GM23338 (cell line): ENCODE measurements at regions not wholly inside any gene's neighbourhood (a gene's known extent, or its start where the extent isn't known, plus 50 kb on each side); places are given as distances from the start of the nearest gene placed in this dataset.

Experiments
- ATAC-seq: fragments of 200-7000 bp; cut with Tn5 transposase; 3 replicates; pipeline ENCODE4 v1.9.1; 2020
- DNase-seq: peaks from one replicate; pipeline ENCODE4 v3.0.0-alpha.2; 2015; ENCODE audit warnings: low spot score
- H2AFZ ChIP-seq: fragments of 200-600 bp; sonication (generic); 2 replicates; pipeline ENCODE4 v1.8.0; 2016; ENCODE audit warnings: antibody characterized with exemption, mild to moderate bottlenecking, moderate library complexity
- H3F3A ChIP-seq: fragments of 200-600 bp; sonication (generic); replicated peaks from 2 replicates; pipeline ENCODE4 v1.8.0; 2017; ENCODE audit warnings: antibody characterized with exemption, mixed run types, low read depth
- H3K27ac ChIP-seq: fragments of 200-600 bp; sonication (generic); 2 replicates; pipeline ENCODE4 v1.6.1; 2016; ENCODE audit warnings: low read depth
- H3K27me3 ChIP-seq: fragments of 200-600 bp; sonication (generic); 2 replicates; pipeline ENCODE4 v1.8.0; 2016; ENCODE audit warnings: mild to moderate bottlenecking, mixed run types, moderate library complexity; ENCODE audit not compliant: insufficient read depth
- H3K36me3 ChIP-seq: fragments of 200-600 bp; sonication (generic); 2 replicates; pipeline ENCODE4 v1.8.0; 2016; ENCODE audit warnings: mild to moderate bottlenecking; ENCODE audit not compliant: insufficient read depth
- H3K4me1 ChIP-seq: fragments of 200-600 bp; sonication (generic); 2 replicates; pipeline ENCODE4 v1.8.0; 2016; ENCODE audit warnings: mild to moderate bottlenecking, moderate library complexity; ENCODE audit not compliant: insufficient read depth
- H3K4me2 ChIP-seq: fragments of 200-600 bp; sonication (generic); 2 replicates; pipeline ENCODE4 v1.7.1; 2017; ENCODE audit warnings: mixed run types
- H3K4me3 ChIP-seq: fragments of 200-600 bp; sonication (generic); 2 replicates; pipeline ENCODE4 v1.6.1; 2016; ENCODE audit warnings: mixed run types
- H3K79me2 ChIP-seq: fragments of 200-600 bp; sonication (generic); replicated peaks from 2 replicates; pipeline ENCODE4 v1.8.0; 2017; ENCODE audit warnings: mild to moderate bottlenecking; ENCODE audit not compliant: insufficient read depth
- H3K9me2 ChIP-seq: fragments of 200-600 bp; sonication (generic); 2 replicates; pipeline ENCODE4 v1.8.0; 2017; ENCODE audit not compliant: insufficient read depth
- H4K20me1 ChIP-seq: fragments of 200-600 bp; sonication (generic); replicated peaks from 2 replicates; pipeline ENCODE4 v1.8.0; 2017; ENCODE audit warnings: mild to moderate bottlenecking; ENCODE audit not compliant: insufficient read depth
- H3K27ac Mint-ChIP-seq: 2 replicates; pipeline ENCODE4 v1.8.0; 2020; ENCODE audit warnings: inconsistent platforms, mild to moderate bottlenecking, moderate library complexity, mixed read lengths
- H3K27me3 Mint-ChIP-seq: 3 replicates; pipeline ENCODE4 v1.8.0; 2022; ENCODE audit warnings: low read depth, mild to moderate bottlenecking, moderate library complexity, mixed read lengths, inconsistent platforms; ENCODE audit not compliant: insufficient read depth, poor library complexity
- H3K36me3 Mint-ChIP-seq: 3 replicates; pipeline ENCODE4 v1.8.0; 2021; ENCODE audit warnings: low read depth, mild to moderate bottlenecking, inconsistent platforms, moderate library complexity, mixed read lengths
- H3K4me1 Mint-ChIP-seq: 3 replicates; pipeline ENCODE4 v1.8.0; 2020; ENCODE audit warnings: mild to moderate bottlenecking, inconsistent platforms, mixed read lengths
- H3K4me3 Mint-ChIP-seq: 3 replicates; pipeline ENCODE4 v1.8.0; 2021; ENCODE audit warnings: moderate library complexity, mild to moderate bottlenecking, inconsistent platforms, mixed read lengths
- H3K9me3 Mint-ChIP-seq: 3 replicates; pipeline ENCODE4 v1.8.0; 2020; ENCODE audit warnings: moderate library complexity, mild to moderate bottlenecking, inconsistent platforms, mixed read lengths
- CREB1 ChIP-seq: fragments of 250-450 bp; sonication (Bioruptor Pico); IDR thresholded peaks from 2 replicates; pipeline ENCODE4 v1.5.0; 2020; ENCODE audit warnings: low read depth, mild to moderate bottlenecking, moderate library complexity
- EZH2 ChIP-seq: fragments of 200-600 bp; sonication (generic); IDR thresholded peaks from one replicate; pipeline ENCODE4 v1.8.0; 2017; ENCODE audit warnings: antibody characterized with exemption, mild to moderate bottlenecking, low read depth; ENCODE audit not compliant: unreplicated experiment
- EZH2phosphoT487 ChIP-seq: fragments of 200-600 bp; sonication (generic); IDR thresholded peaks from one replicate; pipeline ENCODE4 v1.8.1; 2018; ENCODE audit warnings: antibody characterized with exemption; ENCODE audit not compliant: unreplicated experiment
- JUNB ChIP-seq: IDR thresholded peaks from one replicate; pipeline ENCODE4 v1.6.1; 2016; ENCODE audit warnings: antibody characterized with exemption; ENCODE audit not compliant: unreplicated experiment
- NANOG ChIP-seq: IDR thresholded peaks from 2 replicates; pipeline ENCODE4 v1.6.1; 2016; ENCODE audit warnings: antibody characterized with exemption, borderline replicate concordance
- POLR2AphosphoS5 ChIP-seq: IDR thresholded peaks from 2 replicates; pipeline ENCODE4 v1.6.1; 2016; ENCODE audit warnings: antibody characterized with exemption, low read depth
- REST ChIP-seq: IDR thresholded peaks from one replicate; pipeline ENCODE4 v1.6.1; 2018; ENCODE audit warnings: antibody characterized with exemption; ENCODE audit not compliant: unreplicated experiment
- STAT1 ChIP-seq: IDR thresholded peaks from one replicate; pipeline ENCODE4 v1.6.1; 2016; ENCODE audit warnings: antibody characterized with exemption; ENCODE audit not compliant: unreplicated experiment
- ZNF114 ChIP-seq: fragments of 250-450 bp; sonication (Bioruptor Pico); IDR thresholded peaks from 2 replicates; pipeline ENCODE4 v1.5.0; 2020; ENCODE audit warnings: mild to moderate bottlenecking, moderate library complexity
- ZNF331 ChIP-seq: fragments of 250-450 bp; sonication (Bioruptor Pico); IDR thresholded peaks from 2 replicates; pipeline ENCODE4 v1.5.0; 2020; ENCODE audit warnings: low read depth, mild to moderate bottlenecking, moderate library complexity
- TF ChIP-seq, protein P1 (sequence below): fragments of 250-450 bp; sonication (Bioruptor Pico); IDR thresholded peaks from 2 replicates; pipeline ENCODE4 v1.5.0; 2020; ENCODE audit warnings: mild to moderate bottlenecking, moderate library complexity
- TF ChIP-seq, protein P2 (sequence below), 2 experiments: fragments of 200-600 bp in 1 of 2; sonication (generic) in 1 of 2; conservative IDR thresholded peaks; 2 replicates each; pipeline versions ENCODE4 v1.5.1 to v1.6.1; 2016 to 2017; ENCODE audit warnings: antibody characterized with exemption in 2 of 2, low read depth in 2 of 2, mild to moderate bottlenecking in 2 of 2, moderate library complexity in 1 of 2
- TF ChIP-seq, protein P3 (sequence below): IDR thresholded peaks from 2 replicates; pipeline ENCODE4 v1.6.1; 2016; ENCODE audit warnings: antibody characterized with exemption

- no peak for TF ChIP-seq CREB1
- TF ChIP-seq, protein P1, sequence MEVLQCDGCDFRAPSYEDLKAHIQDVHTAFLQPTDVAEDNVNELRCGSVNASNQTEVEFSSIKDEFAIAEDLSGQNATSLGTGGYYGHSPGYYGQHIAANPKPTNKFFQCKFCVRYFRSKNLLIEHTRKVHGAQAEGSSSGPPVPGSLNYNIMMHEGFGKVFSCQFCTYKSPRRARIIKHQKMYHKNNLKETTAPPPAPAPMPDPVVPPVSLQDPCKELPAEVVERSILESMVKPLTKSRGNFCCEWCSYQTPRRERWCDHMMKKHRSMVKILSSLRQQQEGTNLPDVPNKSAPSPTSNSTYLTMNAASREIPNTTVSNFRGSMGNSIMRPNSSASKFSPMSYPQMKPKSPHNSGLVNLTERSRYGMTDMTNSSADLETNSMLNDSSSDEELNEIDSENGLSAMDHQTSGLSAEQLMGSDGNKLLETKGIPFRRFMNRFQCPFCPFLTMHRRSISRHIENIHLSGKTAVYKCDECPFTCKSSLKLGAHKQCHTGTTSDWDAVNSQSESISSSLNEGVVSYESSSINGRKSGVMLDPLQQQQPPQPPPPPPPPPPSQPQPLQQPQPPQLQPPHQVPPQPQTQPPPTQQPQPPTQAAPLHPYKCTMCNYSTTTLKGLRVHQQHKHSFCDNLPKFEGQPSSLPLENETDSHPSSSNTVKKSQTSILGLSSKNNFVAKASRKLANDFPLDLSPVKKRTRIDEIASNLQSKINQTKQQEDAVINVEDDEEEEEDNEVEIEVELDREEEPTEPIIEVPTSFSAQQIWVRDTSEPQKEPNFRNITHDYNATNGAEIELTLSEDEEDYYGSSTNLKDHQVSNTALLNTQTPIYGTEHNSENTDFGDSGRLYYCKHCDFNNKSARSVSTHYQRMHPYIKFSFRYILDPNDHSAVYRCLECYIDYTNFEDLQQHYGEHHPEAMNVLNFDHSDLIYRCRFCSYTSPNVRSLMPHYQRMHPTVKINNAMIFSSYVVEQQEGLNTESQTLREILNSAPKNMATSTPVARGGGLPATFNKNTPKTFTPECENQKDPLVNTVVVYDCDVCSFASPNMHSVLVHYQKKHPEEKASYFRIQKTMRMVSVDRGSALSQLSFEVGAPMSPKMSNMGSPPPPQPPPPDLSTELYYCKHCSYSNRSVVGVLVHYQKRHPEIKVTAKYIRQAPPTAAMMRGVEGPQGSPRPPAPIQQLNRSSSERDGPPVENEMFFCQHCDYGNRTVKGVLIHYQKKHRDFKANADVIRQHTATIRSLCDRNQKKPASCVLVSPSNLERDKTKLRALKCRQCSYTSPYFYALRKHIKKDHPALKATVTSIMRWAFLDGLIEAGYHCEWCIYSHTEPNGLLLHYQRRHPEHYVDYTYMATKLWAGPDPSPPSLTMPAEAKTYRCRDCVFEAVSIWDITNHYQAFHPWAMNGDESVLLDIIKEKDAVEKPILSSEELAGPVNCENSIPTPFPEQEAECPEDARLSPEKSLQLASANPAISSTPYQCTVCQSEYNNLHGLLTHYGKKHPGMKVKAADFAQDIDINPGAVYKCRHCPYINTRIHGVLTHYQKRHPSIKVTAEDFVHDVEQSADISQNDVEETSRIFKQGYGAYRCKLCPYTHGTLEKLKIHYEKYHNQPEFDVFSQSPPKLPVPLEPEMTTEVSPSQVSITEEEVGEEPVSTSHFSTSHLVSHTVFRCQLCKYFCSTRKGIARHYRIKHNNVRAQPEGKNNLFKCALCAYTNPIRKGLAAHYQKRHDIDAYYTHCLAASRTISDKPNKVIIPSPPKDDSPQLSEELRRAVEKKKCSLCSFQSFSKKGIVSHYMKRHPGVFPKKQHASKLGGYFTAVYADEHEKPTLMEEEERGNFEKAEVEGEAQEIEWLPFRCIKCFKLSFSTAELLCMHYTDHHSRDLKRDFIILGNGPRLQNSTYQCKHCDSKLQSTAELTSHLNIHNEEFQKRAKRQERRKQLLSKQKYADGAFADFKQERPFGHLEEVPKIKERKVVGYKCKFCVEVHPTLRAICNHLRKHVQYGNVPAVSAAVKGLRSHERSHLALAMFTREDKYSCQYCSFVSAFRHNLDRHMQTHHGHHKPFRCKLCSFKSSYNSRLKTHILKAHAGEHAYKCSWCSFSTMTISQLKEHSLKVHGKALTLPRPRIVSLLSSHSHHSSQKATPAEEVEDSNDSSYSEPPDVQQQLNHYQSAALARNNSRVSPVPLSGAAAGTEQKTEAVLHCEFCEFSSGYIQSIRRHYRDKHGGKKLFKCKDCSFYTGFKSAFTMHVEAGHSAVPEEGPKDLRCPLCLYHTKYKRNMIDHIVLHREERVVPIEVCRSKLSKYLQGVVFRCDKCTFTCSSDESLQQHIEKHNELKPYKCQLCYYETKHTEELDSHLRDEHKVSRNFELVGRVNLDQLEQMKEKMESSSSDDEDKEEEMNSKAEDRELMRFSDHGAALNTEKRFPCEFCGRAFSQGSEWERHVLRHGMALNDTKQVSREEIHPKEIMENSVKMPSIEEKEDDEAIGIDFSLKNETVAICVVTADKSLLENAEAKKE, result no peak
- TF ChIP-seq EZH2phosphoT487, result no peak
- TF ChIP-seq ZNF331 (CRISPR knock-in tag), result no peak
- no peak for TF ChIP-seq ZNF114 (CRISPR knock-in tag)
- TF ChIP-seq EZH2, result no peak
- TF ChIP-seq POLR2AphosphoS5, result no peak
- TF ChIP-seq, protein P2, sequence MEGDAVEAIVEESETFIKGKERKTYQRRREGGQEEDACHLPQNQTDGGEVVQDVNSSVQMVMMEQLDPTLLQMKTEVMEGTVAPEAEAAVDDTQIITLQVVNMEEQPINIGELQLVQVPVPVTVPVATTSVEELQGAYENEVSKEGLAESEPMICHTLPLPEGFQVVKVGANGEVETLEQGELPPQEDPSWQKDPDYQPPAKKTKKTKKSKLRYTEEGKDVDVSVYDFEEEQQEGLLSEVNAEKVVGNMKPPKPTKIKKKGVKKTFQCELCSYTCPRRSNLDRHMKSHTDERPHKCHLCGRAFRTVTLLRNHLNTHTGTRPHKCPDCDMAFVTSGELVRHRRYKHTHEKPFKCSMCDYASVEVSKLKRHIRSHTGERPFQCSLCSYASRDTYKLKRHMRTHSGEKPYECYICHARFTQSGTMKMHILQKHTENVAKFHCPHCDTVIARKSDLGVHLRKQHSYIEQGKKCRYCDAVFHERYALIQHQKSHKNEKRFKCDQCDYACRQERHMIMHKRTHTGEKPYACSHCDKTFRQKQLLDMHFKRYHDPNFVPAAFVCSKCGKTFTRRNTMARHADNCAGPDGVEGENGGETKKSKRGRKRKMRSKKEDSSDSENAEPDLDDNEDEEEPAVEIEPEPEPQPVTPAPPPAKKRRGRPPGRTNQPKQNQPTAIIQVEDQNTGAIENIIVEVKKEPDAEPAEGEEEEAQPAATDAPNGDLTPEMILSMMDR (conservative IDR thresholded peaks at IDR 0.05; ENCODE audit: low read depth in 2 of 2), result no peak
- TF ChIP-seq JUNB, result no peak
- TF ChIP-seq, protein P3, sequence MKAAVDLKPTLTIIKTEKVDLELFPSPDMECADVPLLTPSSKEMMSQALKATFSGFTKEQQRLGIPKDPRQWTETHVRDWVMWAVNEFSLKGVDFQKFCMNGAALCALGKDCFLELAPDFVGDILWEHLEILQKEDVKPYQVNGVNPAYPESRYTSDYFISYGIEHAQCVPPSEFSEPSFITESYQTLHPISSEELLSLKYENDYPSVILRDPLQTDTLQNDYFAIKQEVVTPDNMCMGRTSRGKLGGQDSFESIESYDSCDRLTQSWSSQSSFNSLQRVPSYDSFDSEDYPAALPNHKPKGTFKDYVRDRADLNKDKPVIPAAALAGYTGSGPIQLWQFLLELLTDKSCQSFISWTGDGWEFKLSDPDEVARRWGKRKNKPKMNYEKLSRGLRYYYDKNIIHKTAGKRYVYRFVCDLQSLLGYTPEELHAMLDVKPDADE, result no peak
- no peak for TF ChIP-seq STAT1
- TF ChIP-seq REST, result no peak
- TF ChIP-seq NANOG, result no peak
- Mint-ChIP-seq H3K4me3 (no peak overlapping the region), H3K27ac (no peak overlapping the region), H3K4me1 (no peaks in the 10 kb centered on the region), H3K9me3 (peaks cover 2% of the 10 kb centered on the region; the same call in 1 of the 3 replicates), H3K27me3 (no peaks in the 10 kb centered on the region), H3K36me3 (no peaks in the 10 kb centered on the region)
- DNase-seq (no peak), ATAC-seq (no peak)
- H3K27me3 ChIP-seq, result no peaks in the 10 kb centered on the region
- H3K36me3 ChIP-seq, result no peaks in the 10 kb centered on the region
- H3K4me3 ChIP-seq, result no peak overlapping the region
- H3K79me2 ChIP-seq, result no peaks in the 10 kb centered on the region
- no peak overlapping the region for H2AFZ ChIP-seq
- no peaks in the 10 kb centered on the region for H4K20me1 ChIP-seq
- H3F3A ChIP-seq, result no peaks in the 10 kb centered on the region
- no peaks in the 10 kb centered on the region for H3K4me1 ChIP-seq
- peaks cover 13% of the 10 kb centered on the region; the same call in 1 of the 2 replicates for H3K9me2 ChIP-seq
- no peak overlapping the region for H3K27ac ChIP-seq
- H3K4me2 ChIP-seq, result no peak overlapping the region
Observed at GRCh38 chr2:228786901-228787300, 484.2 kb downstream of the PID1 start.
